Panc1 (cell line): ENCODE measurements at regions not wholly inside any gene's neighbourhood (a gene's known extent, or its start where the extent isn't known, plus 50 kb on each side); places are given as distances from the start of the nearest gene placed in this dataset.

Source experiments
- CTCF ChIP-seq: fragments of 450-650 bp; IDR thresholded peaks from 2 replicates; pipeline ENCODE4 v1.5.1; 2017; ENCODE audit warnings: mild to moderate bottlenecking
- POLR2AphosphoS5 ChIP-seq: IDR thresholded peaks from 2 replicates; pipeline ENCODE4 v1.6.1; 2012; ENCODE audit warnings: mild to moderate bottlenecking, low read depth, low read length, moderate library complexity
- TF ChIP-seq, protein P1 (sequence below), 2 experiments: IDR thresholded peaks; 2 replicates each; pipeline ENCODE4 v1.6.1; 2011 to 2012; ENCODE audit warnings: low read depth in 2 of 2, control low read depth in 1 of 2, low read length in 1 of 2, mild to moderate bottlenecking in 1 of 2, moderate library complexity in 1 of 2; ENCODE audit not compliant: insufficient read depth in 1 of 2

- TF ChIP-seq CTCF (no peak), POLR2AphosphoS5 (no peak)
- TF ChIP-seq, protein P1, sequence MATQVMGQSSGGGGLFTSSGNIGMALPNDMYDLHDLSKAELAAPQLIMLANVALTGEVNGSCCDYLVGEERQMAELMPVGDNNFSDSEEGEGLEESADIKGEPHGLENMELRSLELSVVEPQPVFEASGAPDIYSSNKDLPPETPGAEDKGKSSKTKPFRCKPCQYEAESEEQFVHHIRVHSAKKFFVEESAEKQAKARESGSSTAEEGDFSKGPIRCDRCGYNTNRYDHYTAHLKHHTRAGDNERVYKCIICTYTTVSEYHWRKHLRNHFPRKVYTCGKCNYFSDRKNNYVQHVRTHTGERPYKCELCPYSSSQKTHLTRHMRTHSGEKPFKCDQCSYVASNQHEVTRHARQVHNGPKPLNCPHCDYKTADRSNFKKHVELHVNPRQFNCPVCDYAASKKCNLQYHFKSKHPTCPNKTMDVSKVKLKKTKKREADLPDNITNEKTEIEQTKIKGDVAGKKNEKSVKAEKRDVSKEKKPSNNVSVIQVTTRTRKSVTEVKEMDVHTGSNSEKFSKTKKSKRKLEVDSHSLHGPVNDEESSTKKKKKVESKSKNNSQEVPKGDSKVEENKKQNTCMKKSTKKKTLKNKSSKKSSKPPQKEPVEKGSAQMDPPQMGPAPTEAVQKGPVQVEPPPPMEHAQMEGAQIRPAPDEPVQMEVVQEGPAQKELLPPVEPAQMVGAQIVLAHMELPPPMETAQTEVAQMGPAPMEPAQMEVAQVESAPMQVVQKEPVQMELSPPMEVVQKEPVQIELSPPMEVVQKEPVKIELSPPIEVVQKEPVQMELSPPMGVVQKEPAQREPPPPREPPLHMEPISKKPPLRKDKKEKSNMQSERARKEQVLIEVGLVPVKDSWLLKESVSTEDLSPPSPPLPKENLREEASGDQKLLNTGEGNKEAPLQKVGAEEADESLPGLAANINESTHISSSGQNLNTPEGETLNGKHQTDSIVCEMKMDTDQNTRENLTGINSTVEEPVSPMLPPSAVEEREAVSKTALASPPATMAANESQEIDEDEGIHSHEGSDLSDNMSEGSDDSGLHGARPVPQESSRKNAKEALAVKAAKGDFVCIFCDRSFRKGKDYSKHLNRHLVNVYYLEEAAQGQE (IDR thresholded peaks at IDR 0.05; ENCODE audit: insufficient read depth in 1 of 2, low read depth in 2 of 2, low read length in 1 of 2), result no peak
Observed at GRCh38 chr12:111129149-111129767, 208.9 kb upstream of the MYL2 start.
